ENCODE measurements at regions not wholly inside any gene's neighbourhood (a gene's known extent, or its start where the extent isn't known, plus 50 kb on each side); places are given as distances from the start of the nearest gene placed in this dataset.

GRCh38 chr12:47562201-47562600 is 143.6 kb downstream of the RPAP3 start:
- no peak for TF ChIP-seq CTCF (IDR thresholded peaks at IDR 0.05; ENCODE audit: control extremely low read depth, extremely low read depth, low read depth, missing control alignments)
- POLR2A ChIA-PET, result no interaction called here
- CTCF ChIA-PET, result no interaction called here
- DNase-seq (ENCODE audit: extremely low spot score), result no peak

GRCh38 chr12:47561746-47562145 is 144.1 kb downstream of the RPAP3 start:
- ChIA-PET CTCF (no interaction called here), POLR2A (no interaction called here)
- TF ChIP-seq CTCF (IDR thresholded peaks at IDR 0.05; ENCODE audit: control extremely low read depth, extremely low read depth, low read depth, missing control alignments), result no peak
- DNase-seq (ENCODE audit: extremely low spot score), result no peak

GRCh38 chr12:47560415-47560814 is 145.4 kb downstream of the RPAP3 start:
- CTCF ChIA-PET, result interaction anchor here (1.2 kb wide), 1 partner anchor 13 kb away, joined by 3 read pairs; no protein-coding TSS in a partner anchor
- POLR2A ChIA-PET, result no interaction called here
- no peak for DNase-seq (ENCODE audit: extremely low spot score)
- no peak for TF ChIP-seq CTCF (IDR thresholded peaks at IDR 0.05; ENCODE audit: control extremely low read depth, extremely low read depth, low read depth, missing control alignments)

DNA sequence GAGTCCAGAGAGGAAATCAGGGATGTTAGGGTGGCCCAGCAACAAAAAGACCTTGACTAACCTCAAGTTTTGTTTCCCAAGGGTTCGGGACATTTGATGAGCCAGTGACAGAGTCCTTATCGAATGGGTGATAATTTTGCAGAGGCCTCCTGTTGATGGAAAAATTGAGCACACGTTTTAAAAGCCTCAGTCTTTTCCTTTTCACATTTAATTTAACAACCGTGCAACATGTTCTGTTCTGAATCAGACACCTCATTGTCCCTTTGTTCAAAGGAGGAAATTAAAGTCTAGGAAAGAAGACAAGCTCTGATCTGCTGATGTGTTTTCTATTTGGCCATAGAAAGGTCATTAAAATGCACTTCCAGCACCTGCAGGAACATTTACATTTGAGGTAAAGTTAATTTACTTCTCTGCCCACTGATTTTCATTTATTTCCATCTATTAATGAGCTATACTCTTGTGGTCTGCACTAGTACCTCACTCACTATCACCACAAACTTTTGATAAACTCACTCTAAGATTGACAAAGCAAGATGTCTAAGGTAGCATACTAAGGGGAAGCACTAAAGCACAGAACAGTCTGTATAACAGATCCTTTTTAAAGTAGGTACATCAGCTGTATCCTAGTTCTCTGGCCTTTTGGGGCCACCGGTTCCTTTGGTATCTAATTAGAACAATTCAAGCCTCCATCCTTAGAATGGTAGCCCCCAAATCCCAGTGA is 147.0 kb downstream of the RPAP3 start:
- POLR2A ChIA-PET, result no interaction called here
- DNase-seq (ENCODE audit: extremely low spot score), result no peak
- CTCF ChIA-PET, result interaction anchor here (1.0 kb wide), 1 partner anchor 11 kb away, joined by 3 read pairs; no protein-coding TSS in a partner anchor
- no peak for TF ChIP-seq CTCF (IDR thresholded peaks at IDR 0.05; ENCODE audit: control extremely low read depth, extremely low read depth, low read depth, missing control alignments)

GRCh38 chr12:47557386-47557785 is 148.4 kb downstream of the RPAP3 start:
- DNase-seq (ENCODE audit: extremely low spot score), result no peak
- no peak for TF ChIP-seq CTCF (IDR thresholded peaks at IDR 0.05; ENCODE audit: control extremely low read depth, extremely low read depth, low read depth, missing control alignments)
- ChIA-PET POLR2A (no interaction called here), CTCF (no interaction called here)

GRCh38 chr12:47556261-47557030 is 149.4 kb downstream of the RPAP3 start:
- no peak for TF ChIP-seq CTCF (IDR thresholded peaks at IDR 0.05; ENCODE audit: control extremely low read depth, extremely low read depth, low read depth, missing control alignments)
- CTCF ChIA-PET, result no interaction called here
- POLR2A ChIA-PET, result no interaction called here
- no peak for DNase-seq (ENCODE audit: extremely low spot score)
